Renal cortex interstitium (tissue), 11 donors: ENCODE measurements at regions not wholly inside any gene's neighbourhood (a gene's known extent, or its start where the extent isn't known, plus 50 kb on each side); places are given as distances from the start of the nearest gene placed in this dataset.

Source experiments
- DNase-seq, 11 donors: peaks; one replicate each; pipeline ENCODE4 v3.0.0-alpha.2; 2013; ENCODE audit warnings: low read depth in 9 of 11, low spot score in 4 of 11; ENCODE audit errors: extremely low read depth in 1 of 11

DNA sequence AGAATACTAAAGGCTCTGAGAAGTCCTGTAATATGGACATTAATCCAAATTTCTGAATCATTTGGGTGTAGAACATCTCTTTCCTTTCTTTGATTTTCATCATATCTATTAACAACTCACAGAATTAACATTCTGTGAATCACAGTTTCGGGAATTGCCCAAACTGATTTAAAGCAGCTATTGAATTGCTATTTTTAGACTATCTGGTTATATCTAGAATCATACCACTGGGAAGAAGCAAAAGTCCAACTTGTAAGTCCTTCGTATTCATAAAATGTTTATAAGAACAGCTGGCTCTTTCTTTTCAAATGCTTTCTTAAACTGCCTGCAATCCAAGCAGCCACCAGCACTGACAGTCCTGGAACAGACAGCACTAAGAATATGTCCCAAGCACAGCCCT lies 733.0 kb downstream of the NTRK3 start:
- DNase-seq, result no peak

DNA sequence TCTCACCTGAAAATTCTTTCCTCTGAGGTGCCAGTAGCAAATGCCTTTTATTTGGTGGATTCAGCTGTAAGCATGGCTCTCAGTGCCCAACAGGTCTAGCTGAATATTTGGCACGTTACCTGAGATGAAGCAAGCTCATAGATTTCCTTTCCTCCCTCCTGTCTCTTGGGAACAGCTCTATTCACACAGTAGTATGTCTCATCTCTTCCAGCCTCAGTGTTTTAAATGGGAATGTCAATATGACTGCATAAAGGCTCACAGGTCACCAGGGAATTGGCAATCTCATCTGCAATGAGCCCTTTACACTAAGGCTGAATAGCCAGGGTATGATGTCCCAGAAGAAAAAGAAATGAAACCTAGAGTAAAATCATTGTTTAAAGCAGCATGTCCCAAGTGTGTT lies 733.5 kb downstream of the NTRK3 start:
- no peak for DNase-seq

DNA sequence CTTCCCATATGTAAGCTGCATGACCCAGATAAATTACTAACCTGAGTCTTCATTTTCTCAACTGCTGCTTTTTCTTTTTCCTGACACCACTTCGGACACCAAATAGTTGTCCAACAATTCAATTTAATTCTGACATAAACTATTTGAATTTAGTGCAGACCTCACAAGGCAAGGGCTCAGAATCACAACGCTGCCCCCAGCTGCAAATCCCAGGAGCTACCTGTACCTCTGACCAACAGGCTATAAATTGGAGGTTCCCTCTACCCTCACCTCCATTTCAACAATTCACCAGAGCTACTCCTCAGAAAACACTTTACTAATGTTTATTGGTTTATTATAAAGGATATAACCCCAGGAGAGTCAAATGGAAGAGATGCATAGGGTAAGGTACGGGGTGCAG lies 737.6 kb downstream of the NTRK3 start:
- DNase-seq, result no peak

GRCh38 chr15:87508086-87508485 lies 748.5 kb downstream of the NTRK3 start:
- no peak for DNase-seq

DNA sequence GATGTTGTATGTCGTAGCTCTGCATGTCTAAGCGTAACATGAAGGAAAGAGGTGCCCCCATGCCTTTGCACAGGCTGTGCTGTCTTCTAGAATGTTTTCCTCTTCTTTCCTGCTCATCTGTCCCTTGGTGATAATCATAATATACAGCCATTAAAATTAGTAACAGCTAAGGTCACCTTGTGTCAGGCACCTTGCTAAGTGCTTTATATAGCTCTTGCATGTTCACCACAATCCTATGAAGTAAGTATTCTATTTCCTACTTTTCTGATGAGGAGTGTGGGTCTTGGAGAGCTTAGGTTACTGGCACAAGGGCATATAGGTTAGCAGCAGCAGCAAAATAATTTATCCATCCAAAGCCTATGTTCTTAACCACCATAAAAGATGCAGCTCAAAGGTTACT lies 754.4 kb downstream of the NTRK3 start:
- no peak for DNase-seq

- DNase-seq, result peak in 3 of 11 donors; percentile 19 to 51 (median 33)
Observed at GRCh38 chr15:87500240-87500639, 756.3 kb downstream of the NTRK3 start.

- DNase-seq, result no peak
Observed at GRCh38 chr15:87498560-87498959, 758.0 kb downstream of the NTRK3 start.

- DNase-seq, result no peak
Observed at GRCh38 chr15:87496795-87497194, 759.7 kb downstream of the NTRK3 start.

- DNase-seq, result no peak
Observed at GRCh38 chr15:87496109-87496508, 760.4 kb downstream of the NTRK3 start.

- no peak for DNase-seq
Observed at GRCh38 chr15:87493803-87494202, 762.7 kb downstream of the NTRK3 start.

GRCh38 chr15:87492321-87492720 lies 764.2 kb downstream of the NTRK3 start:
- DNase-seq, result no peak

GRCh38 chr15:87490666-87491065 lies 765.9 kb downstream of the NTRK3 start:
- peak in 2 of 11 donors; percentile 24 to 29 for DNase-seq

DNA sequence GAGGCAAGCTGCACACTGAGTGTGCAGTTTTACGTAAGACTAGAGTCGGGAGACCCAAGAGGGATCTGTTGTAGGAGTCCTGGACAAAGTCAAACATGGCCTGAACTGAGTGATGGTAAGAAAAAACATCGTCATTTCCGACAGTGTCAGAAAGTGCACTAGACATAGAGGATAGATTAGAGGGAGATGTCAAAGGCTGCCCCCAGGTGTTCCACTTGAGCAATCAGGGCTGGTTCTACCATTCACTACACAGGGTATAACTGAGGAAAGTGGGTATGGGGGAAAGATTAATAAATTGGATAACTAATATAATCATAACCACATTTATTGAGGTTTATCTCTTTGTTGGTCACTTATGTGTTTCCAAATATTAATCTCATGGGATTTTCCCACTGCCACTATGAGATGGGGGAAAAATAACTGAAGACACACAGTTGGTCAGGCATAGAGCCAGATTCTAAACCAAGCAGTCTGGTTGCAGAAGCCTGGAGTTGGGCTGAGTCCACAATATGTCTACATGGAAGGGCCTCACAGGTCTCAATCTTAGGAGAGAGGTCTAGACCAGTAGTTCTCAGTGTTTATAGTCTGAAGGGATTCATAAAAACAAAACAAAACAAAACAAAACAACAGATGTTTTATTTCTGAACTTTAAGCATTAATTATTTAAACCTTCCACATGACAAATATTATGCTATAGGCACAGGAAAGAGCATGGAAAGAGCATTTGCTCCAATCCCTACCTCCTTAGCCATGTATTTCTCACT lies 766.5 kb downstream of the NTRK3 start:
- peak in 1 of 11 donors; percentile 37 for DNase-seq

- no peak for DNase-seq
Observed at GRCh38 chr15:87489456-87489855, 767.1 kb downstream of the NTRK3 start.

- DNase-seq, result no peak
Observed at GRCh38 chr15:87487484-87487883, 769.1 kb downstream of the NTRK3 start.

GRCh38 chr15:87483468-87483867 lies 773.1 kb downstream of the NTRK3 start:
- no peak for DNase-seq

DNA sequence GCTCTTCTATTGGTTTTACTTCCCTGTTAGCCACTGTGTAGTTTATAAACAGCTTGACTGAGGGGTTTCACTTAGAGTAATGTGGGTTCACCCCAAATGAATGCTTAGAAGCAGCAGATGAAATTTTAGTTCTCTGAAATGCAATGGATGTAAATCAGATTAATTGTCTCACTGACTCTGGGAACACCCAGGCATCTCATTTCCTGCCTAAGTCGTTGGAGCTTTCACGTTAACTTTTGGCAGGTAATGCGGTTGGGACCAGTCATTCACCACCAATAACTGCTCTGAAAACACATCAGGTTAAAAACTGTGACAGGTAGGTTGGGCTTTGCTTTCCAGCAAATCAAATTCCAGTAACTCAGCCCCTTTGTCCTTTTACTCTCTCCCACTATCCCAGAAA lies 775.4 kb downstream of the NTRK3 start:
- DNase-seq, result peak in 2 of 11 donors; percentile 35 to 43

DNA sequence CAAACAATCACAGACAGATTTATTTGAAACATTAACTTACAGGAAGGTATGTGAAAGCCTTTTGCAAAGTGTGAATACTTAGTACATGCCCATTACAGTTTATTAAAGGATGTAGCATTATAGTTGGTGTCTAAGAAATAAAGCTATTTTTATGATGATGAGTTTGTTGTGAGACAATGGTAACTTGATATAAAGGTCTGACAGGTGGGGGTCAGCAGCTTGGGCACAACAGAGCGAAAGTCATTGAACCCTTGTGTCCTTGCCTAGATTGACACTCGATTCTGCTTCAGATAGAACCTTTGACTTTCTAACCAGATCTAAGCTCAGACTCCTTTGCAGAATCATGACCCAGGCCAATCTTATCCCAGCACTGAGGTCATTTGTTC lies 777.9 kb downstream of the NTRK3 start:
- no peak for DNase-seq

GRCh38 chr15:87477737-87478686 lies 778.5 kb downstream of the NTRK3 start:
- DNase-seq, result peak in 8 of 11 donors; percentile 49 to 86 (median 74)

- no peak for DNase-seq
Observed at GRCh38 chr15:87477026-87477425, 779.5 kb downstream of the NTRK3 start.
